ENCODE measurements at regions not wholly inside any gene's neighbourhood (a gene's known extent, or its start where the extent isn't known, plus 50 kb on each side); places are given as distances from the start of the nearest gene placed in this dataset.

- TF ChIP-seq CTCF (IDR thresholded peaks at IDR 0.05; ENCODE audit: insufficient read depth, low read length) (no peak), POLR2AphosphoS5 (IDR thresholded peaks at IDR 0.05; ENCODE audit: low read depth) (no peak), SPI1 (IDR thresholded peaks at IDR 0.05; ENCODE audit: borderline replicate concordance, low read depth) (no peak), REST (IDR thresholded peaks at IDR 0.05; ENCODE audit: insufficient replicate concordance, low read depth) (no peak), GABPA (IDR thresholded peaks at IDR 0.05; ENCODE audit: low read depth) (no peak)
Observed at GRCh38 chr5:18152671-18153070, 518.4 kb downstream of the TAF11L14 start.

Data from HL-60 (cell line).